Smooth muscle cell (in vitro differentiated cells): ENCODE measurements at regions not wholly inside any gene's neighbourhood (a gene's known extent, or its start where the extent isn't known, plus 50 kb on each side); places are given as distances from the start of the nearest gene placed in this dataset.

Experiments used
- DNase-seq: peaks from one replicate; lab custom pipeline; 2025; ENCODE audit not compliant: unreplicated experiment; lab: John Stamatoyannopoulos, UW
- H2AFZ ChIP-seq: fragments of 200-600 bp; sonication (generic); 2 replicates; pipeline ENCODE4 v1.6.0; 2016; ENCODE audit warnings: antibody characterized with exemption, low read depth, mild to moderate bottlenecking
- H3F3A ChIP-seq: fragments of 200-600 bp; sonication (generic); 2 replicates; pipeline ENCODE4 v1.6.0; 2017; ENCODE audit warnings: antibody characterized with exemption, low read depth
- H3K27ac ChIP-seq: fragments of 200-600 bp; sonication (generic); 2 replicates; pipeline ENCODE4 v1.5.1; 2016; ENCODE audit warnings: low read depth, mild to moderate bottlenecking
- H3K27me3 ChIP-seq: fragments of 200-600 bp; sonication (generic); 2 replicates; pipeline ENCODE4 v1.6.1; 2016; ENCODE audit warnings: low read depth, mild to moderate bottlenecking
- H3K36me3 ChIP-seq: fragments of 200-600 bp; sonication (generic); 2 replicates; pipeline ENCODE4 v1.5.1; 2016; ENCODE audit warnings: low read depth
- H3K4me1 ChIP-seq: fragments of 200-600 bp; sonication (generic); 2 replicates; pipeline ENCODE4 v1.5.1; 2016; ENCODE audit warnings: low read depth
- H3K4me2 ChIP-seq: fragments of 200-600 bp; sonication (generic); 2 replicates; pipeline ENCODE4 v1.6.0; 2016; ENCODE audit warnings: mild to moderate bottlenecking
- H3K4me3 ChIP-seq: fragments of 200-600 bp; sonication (generic); 2 replicates; pipeline ENCODE4 v1.5.1; 2016; ENCODE audit warnings: mild to moderate bottlenecking
- H3K79me2 ChIP-seq: fragments of 200-600 bp; sonication (generic); 2 replicates; pipeline ENCODE4 v1.6.0; 2016; ENCODE audit warnings: low read depth, mild to moderate bottlenecking
- H3K9ac ChIP-seq: fragments of 200-600 bp; sonication (generic); 2 replicates; pipeline ENCODE4 v1.6.0; 2016; ENCODE audit warnings: low read depth
- H3K9me3 ChIP-seq: fragments of 200-600 bp; sonication (generic); replicated peaks from 2 replicates; pipeline ENCODE4 v1.5.1; 2016; ENCODE audit warnings: low read depth
- H4K20me1 ChIP-seq: fragments of 200-600 bp; sonication (generic); 2 replicates; pipeline ENCODE4 v1.6.0; 2016; ENCODE audit warnings: low read depth
- CTCF ChIP-seq: fragments of 200-600 bp; sonication (generic); IDR thresholded peaks from 2 replicates; pipeline ENCODE4 v1.5.1; 2017; ENCODE audit warnings: borderline replicate concordance, mild to moderate bottlenecking, antibody characterized with exemption; ENCODE audit not compliant: insufficient read depth, poor library complexity, severe bottlenecking
- WGBS: methylation state at CpG from one replicate; pipeline ENCODE4 v1.1.7; 2016; ENCODE audit warnings: low lambda C conversion rate; 5-methylcytosine and 5-hydroxymethylcytosine counted together

- Histone ChIP-seq H3K9ac (no peak overlapping the region), H3K4me3 (no peak overlapping the region), H3K79me2 (no peaks in the 10 kb centered on the region), H3K27me3 (no peaks in the 10 kb centered on the region), H3F3A (no peaks in the 10 kb centered on the region), H4K20me1 (no peaks in the 10 kb centered on the region), H2AFZ (no peak overlapping the region), H3K4me2 (no peak overlapping the region), H3K36me3 (no peaks in the 10 kb centered on the region), H3K4me1 (no peaks in the 10 kb centered on the region), H3K9me3 (no peaks in the 10 kb centered on the region), H3K27ac (no peak overlapping the region)
- no peak for DNase-seq
- no peak for TF ChIP-seq CTCF
These were observed 214.7 kb downstream of the CHRM3 start for GRCh38 chr1:239601108-239601507.

- 81% methylated on average over 3 of the region's 3 CpGs for WGBS
- H3K4me1 ChIP-seq: no peaks in the 10 kb centered on the region
These were observed 217.2 kb downstream of the CHRM3 start for GRCh38 chr1:239603530-239603929.

GRCh38 chr1:239606850-239607400 lies 220.6 kb downstream of the CHRM3 start:
- Histone ChIP-seq H3K36me3 (no peaks in the 10 kb centered on the region), H3K4me2 (no peak overlapping the region), H2AFZ (no peak overlapping the region), H3K79me2 (no peaks in the 10 kb centered on the region), H3K27me3 (no peaks in the 10 kb centered on the region), H4K20me1 (no peaks in the 10 kb centered on the region), H3K27ac (no peak overlapping the region), H3K9ac (no peak overlapping the region), H3F3A (no peaks in the 10 kb centered on the region), H3K4me1 (no peaks in the 10 kb centered on the region), H3K4me3 (no peak overlapping the region), H3K9me3 (no peaks in the 10 kb centered on the region)
- 25% methylated on average over 2 of the region's 2 CpGs for WGBS
- no peak for DNase-seq
- no peak for TF ChIP-seq CTCF

More at GRCh38 chr1:239603530-239603929, 217.2 kb downstream of the CHRM3 start:
- Histone ChIP-seq H3K4me2 (no peak overlapping the region), H3K27me3 (no peaks in the 10 kb centered on the region), H3K79me2 (no peaks in the 10 kb centered on the region), H4K20me1 (no peaks in the 10 kb centered on the region), H2AFZ (no peak overlapping the region), H3K9ac (no peak overlapping the region), H3K4me3 (no peak overlapping the region), H3K27ac (no peak overlapping the region), H3F3A (no peaks in the 10 kb centered on the region), H3K36me3 (no peaks in the 10 kb centered on the region), H3K9me3 (no peaks in the 10 kb centered on the region)
- no peak for DNase-seq
- no peak for TF ChIP-seq CTCF

- Histone ChIP-seq H3F3A (no peaks in the 10 kb centered on the region), H3K9me3 (no peaks in the 10 kb centered on the region), H3K9ac (no peak overlapping the region), H3K27me3 (no peaks in the 10 kb centered on the region), H3K36me3 (no peaks in the 10 kb centered on the region), H3K4me2 (no peak overlapping the region), H3K4me3 (no peak overlapping the region), H3K27ac (no peak overlapping the region), H3K4me1 (no peaks in the 10 kb centered on the region), H4K20me1 (no peaks in the 10 kb centered on the region), H2AFZ (no peak overlapping the region), H3K79me2 (no peaks in the 10 kb centered on the region)
- 91% methylated on average over 6 of the region's 6 CpGs for WGBS
- TF ChIP-seq CTCF: no peak
- no peak for DNase-seq
These were observed 222.1 kb downstream of the CHRM3 start for GRCh38 chr1:239608469-239608868.
